NCI-H748 treated with DMSO at 0.1 percent for 48 hours (cell line): ENCODE measurements at regions not wholly inside any gene's neighbourhood (a gene's known extent, or its start where the extent isn't known, plus 50 kb on each side); places are given as distances from the start of the nearest gene placed in this dataset.

Experiments used
- DNase-seq: peaks from one replicate; lab custom pipeline; 2025; lab: John Stamatoyannopoulos, UW

DNA sequence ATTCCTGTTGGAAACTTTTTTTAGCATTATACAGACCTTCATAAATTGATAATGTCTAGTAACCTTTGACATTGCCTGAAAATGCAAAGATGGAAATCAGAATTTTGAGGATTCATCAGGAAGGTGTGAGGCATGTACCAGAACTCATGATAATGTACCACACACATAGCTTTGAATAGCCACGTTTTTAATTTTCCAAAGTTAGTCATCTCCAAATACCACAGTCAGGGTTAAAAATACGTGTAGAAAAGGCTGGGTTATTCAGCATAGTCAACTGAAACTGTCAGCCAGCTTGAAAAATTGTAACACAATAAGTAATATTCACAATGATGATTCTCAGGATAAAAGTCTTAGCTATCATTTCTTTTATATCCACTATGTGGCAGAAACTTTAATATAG is 102.0 kb upstream of the THRB start:
- DNase-seq, result no peak

DNA sequence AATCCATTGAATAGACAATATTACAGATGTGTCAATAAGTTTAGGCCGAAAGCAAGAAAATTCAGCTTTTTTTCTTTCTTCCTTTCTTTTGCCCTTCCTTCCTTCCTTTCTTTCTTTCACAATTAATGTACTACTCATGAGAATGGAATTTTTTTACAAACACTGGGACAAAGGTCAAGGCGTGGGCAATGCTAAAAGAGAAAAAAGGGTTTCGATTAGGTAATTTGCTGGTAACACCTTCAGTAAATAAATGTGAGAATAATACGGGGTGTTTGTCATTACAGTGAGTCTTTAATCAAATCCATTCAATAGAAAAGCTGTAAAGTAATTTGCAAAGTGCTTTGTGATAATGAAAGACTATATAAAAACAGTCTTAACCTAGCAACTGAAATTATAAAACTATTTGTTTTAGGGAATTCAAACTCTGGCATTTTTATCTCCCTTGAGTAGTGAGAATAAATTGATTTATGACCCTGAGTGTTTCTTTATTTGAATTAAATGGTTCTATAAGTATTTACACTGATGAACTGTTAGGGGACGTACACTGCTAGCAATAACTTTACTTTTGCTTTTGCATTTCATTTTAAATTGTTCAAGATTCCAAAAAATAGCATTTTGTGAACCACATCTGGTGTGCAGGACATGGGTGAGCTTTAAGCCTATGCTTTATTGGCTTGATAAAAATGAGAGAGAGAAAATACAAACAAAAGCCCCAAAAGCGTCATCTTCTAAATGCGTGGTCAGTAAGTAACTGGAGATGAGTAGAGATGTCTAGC is 104.2 kb upstream of the THRB start:
- peak; percentile 71 for DNase-seq

DNA sequence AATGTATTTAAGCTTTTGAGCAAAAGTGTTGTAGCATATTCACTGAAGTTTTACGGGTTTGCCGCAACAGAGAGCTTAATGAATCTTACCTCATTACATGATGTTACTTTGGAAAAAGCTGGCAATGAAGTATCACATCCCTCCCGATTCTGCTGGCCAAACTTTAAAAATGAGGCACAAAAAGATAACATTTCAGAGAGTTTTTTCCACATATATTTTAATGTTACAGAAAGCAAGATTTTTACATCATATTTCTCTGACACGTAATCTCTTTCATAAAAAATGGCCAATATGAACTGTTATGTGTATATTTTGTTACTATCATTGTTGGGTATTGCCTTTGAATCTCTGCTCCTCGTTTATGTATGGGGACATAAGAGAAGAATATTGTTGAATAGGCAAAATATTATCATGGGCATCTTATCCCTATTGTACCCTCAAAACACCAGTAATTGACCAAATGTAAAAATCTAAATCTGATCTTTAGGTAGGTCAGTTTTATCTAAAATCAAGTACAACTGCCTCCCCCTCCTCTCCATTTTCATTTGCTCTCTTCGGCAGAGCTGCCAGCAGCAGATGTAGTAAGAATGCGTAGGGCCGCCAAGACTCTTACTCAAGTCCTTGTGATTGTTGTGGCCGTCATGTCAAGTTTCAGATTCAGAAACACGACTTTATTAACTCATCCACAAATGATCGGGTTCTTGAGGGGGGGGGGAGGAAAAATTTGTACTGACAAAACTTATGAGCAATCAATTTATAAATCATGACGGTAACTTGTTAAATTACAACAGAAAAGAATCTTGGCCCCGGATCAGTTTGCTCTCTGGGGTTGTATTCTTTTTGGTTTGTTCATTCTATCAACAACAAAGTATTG is 106.7 kb upstream of the THRB start:
- no peak for DNase-seq

DNA sequence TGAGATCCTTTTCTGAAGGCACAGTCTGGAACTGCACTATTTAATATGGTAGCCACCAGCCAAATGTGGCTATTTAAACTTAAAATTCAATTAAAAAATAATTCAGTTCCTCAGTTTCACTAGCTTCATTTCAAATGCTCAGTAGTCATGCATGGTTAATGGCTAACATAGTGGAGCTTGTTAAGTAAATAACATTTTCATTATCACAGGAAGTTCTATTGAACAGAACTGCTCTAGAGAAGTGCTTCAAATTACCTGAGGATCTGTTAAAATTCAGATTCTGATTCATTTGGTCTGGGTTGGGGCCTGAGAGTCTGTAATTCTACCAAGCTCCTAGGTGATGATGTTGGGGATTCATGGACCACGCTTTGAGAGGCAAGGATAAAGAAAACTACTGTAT is 109.6 kb upstream of the THRB start:
- DNase-seq, result no peak

DNA sequence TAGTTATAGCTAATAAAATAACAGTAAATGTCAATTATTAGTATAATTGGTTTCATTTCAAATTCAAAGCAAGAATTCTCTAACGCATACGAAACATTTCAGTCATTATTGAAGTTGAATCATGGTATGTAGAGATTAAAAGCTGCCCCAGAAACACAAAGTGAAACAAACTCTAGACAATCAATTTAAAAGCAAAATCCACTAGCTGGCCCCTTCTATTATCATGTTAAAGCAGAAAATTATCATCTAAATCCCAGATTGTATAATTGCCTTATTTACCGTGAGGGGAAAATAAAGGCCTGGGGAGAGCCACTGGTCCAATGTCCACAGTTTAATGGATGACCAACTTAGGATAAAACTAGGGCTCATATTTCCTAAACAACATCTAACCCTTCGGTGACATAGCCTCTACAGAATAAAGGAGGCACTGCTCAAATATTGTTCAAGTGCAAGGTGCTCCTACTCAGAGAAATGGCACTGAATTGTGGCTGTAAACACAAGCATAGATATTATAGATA is 110.9 kb upstream of the THRB start:
- peak; percentile 47 for DNase-seq

DNA sequence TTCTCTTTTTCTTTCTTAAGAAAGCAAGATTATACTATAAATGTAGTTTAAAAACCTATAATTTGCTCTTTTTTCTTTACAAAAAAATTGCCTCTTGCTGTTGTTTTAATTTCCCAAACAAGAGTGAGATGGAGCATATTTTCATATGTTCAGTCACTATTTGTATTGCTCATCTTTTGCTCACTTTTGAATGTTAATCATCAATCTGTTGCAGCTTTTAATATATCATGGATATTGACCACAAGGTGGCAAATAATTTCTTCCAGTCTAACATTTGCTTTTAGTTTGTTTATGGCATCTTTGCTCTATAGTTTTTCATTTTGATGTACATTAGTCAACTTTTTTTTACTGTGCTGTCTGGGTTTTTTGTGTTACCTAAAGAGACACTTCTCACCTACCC is 112.6 kb upstream of the THRB start:
- no peak for DNase-seq

DNA sequence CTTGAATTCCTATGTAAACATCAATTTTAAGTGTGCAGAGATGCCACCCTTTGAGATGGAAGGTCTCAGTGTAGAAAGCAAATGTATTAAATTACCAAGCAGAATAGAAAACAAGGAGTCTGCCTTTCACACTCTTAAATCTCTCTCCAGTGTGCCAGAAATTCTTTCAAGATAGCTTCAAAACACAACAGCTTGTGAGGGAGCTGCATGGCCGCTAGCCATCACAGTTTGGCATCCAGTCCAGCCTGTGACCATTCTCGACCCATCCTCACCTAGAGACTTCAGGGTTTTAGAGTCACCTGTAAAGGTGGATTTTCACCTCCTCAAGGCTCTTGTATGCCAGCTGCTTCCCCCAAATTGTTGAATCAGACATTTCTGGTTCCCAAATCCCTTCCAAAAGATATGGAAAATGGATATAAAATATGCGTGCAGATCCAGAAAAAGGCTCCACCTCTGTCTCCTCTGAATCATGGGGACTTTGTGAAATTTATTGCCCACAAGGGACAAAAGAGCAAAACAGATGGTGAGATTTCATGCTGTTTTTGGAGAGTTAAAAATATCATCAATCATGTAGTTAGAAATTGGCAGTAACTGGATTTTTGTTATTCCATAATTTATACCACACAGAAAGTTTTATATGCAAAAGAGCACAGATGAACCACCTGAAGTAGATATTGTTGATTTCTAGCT is 114.2 kb upstream of the THRB start:
- no peak for DNase-seq

DNA sequence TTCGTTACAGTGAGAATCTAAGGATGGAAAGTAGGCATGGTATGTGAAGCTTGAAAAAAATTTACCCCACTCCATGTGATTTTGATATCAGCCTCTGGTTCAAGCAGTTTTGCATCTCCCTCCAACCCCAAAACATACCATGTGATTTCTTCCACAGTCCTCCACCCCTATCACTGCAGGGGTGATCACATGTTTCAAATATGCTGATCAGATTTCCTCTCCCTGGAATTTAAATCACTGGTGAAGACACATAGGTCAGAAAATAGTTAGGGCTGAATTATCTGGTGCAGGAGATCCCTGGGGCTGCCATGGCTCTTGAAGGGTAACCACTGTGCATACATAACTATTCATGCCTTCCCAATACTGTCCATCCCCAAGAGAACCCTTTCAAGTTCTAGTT is 119.7 kb upstream of the THRB start:
- DNase-seq, result no peak

DNA sequence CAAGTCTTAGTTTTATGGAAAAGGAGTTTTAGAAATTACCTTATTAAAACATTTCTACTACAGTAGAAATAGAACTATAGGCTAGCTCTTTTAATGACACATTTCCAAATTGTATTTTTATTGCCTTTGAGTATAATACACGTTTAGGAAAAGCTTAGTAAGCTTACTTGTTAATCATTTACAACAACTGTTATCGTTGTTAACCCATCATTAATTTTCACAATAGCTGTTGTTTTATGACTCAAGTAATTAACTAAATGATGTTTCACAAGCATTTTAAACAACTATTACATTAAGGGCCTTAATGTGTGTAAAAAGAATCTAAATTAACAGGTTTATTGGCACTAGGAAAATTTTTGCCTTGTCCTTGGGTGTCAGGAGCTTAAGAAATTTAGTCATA is 120.5 kb upstream of the THRB start:
- DNase-seq, result no peak

DNA sequence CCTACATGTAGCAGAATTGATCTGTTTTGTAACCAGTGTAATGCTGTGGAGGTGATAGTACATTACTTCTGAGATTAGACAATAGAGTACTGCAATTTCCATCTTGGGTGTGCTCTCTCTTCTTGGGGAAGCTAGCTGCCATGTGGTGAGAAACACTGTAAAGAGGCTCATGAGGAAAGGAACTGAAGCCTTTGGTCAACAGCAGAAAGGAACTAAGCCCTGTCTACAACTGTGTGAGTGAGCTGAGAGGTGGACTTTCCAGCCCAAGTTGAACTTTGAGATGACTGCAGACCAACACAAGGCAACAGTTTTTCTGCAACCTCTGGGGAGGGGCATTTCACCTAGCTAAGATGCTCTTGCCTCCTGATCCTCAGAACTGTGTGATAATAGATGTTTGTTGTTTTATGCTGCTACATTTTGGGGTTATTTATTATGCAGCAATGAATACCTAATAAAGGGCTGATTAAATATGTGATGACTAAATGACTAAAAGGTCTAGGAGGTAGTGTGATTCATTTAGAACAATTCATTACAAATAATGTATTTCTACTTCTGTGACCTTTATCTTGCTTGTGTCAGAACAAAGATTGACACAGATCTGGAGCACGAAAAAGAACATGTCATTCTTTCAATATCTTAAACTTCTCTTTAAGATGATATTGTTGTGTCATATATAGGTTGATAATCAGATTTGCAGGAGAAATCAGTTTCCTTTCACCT is 121.6 kb upstream of the THRB start:
- no peak for DNase-seq

DNA sequence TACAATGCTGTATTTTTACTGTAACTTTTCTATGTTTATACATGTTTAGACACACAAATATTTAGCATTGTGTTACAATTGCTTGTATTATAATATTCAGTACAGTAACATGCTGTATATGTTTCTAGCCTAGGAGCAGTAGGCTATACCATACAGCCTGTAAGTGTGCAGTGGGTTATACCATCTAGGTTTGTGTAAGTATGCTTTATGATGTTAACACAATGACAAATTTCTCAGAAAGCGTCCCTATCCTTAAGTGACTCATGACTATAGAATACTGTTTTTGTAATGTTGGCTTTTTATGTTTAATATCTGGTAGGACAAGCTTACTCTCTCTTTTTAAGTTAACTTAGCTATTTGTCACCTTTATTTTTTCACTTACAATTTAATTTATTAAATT is 127.5 kb upstream of the THRB start:
- no peak for DNase-seq

DNA sequence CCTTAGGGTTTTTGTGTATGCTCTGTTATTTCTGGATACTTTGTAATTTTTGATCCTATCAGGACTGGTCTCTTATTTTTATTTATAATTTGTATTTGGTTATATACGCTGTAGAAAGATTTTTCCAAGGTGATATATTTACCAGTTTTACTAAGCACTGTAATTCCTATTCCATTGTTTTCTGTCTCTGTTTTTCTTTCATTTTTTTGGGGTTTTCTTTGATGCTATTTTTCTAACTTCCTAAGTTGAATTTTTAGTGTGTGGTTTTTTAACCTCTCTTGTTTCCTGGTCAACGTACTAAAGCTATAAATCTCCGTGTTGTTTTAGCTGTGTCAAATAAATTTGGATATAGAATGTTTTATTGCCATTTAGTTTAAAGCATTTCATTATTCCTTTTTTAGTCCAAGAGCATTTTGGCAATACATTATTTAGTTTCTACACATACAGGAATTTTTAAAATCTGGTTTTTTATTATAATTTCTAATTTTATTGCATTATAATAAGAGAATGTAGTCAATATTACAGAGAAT is 128.1 kb upstream of the THRB start:
- no peak for DNase-seq

DNA sequence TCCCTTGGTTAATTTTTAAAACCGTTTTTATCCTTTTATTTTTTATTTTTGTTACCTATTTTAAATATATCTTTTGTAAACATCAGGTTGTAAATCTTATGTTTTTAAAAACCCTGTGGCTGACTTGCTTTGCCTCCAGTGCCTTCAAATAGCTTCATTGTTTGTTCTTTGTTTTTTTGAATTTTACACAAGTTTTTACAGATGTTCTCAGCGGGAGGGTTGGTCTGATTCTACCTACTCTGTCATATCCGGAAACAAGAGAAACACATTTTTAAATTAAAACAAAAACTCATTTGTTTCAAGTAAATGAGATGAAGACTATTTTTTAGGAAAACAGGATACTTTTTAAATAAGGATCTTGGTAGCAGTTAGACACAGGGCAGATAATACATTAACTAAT is 129.0 kb upstream of the THRB start:
- no peak for DNase-seq

DNA sequence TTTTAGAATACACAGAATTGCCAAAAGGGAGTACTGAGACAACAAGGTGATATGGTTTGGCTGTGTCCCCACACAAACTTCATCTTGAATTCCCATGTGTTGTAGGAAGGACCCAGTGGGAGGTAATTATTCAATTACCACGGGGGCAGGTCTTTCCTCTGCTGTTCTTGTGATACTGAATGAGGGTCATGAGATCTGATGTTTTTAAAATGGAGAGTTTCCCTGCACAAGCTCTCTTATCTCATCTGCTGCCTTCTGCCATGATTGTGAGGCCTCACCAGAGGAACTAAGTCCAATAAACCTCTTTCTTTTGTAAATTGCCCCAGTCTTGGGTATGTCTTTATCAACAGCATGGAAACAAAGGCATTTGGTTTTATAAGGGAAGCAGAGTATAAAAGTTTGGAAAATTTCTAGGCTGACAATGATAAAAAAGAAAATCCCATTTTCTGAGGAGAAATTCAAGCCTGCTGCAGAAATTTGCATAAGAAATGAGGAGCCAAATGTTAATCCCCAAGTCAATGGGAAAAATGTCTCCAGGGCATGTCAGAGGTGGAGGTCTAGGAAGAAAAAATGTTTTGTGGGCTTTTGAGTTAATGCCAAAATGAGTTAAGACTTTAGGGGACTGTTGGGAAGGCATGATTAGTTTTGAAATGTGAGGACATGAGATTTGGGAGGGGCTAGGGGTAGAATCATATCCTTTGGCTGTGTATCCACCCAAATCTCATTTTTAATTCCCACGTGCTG is 130.5 kb upstream of the THRB start:
- no peak for DNase-seq

DNA sequence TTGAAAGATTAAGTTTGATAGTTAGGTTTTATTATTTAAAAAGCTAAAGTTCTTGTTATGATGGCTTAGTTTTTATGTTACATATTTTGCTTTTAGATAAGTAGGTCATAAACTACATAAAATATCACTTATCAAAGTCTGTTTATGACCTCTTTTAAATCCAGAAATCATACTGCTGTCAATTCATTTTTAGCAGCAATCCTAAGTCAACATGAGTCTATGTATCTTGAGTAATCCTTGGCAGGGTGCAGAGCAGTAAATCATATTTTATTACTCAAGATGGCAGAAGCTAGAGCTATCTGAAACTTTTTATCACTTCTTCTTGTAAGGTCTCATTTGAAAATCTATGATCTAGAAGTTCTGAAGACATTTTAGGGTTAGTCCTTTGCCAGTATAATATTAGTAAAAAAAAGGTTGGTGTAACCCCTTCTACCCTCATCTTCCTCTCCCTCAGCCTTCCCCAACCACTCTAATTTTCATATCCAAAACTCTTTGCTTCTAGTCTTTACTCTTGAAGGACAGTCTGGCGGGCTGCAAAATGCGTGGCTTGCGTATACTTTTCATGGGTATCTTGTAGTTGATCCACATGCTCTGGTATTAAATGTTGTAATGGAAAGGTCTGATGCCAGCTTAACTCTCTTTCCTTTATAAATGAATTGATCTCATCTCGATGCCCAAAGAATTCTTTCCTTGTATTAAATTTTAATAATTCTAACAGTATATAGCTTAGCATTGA is 134.0 kb upstream of the THRB start:
- no peak for DNase-seq

DNA sequence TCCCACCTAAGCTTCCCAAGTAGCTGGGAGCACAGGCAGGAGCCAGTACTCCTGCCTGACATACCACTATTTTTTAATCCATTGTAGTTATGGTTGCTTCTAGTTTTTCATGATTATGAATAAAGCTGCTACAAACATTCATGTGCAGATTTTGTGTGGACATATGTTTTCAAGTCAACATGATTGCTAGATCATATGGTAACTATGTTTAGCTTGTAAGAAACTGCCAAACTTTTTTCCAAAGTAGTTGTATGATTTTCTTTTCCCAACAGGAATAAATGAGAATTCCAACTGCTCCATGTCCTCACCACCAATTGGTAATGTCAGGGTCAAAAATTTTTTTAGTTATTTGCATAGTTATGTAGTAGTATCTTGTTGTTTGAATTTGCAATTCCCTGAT is 136.8 kb upstream of the THRB start:
- no peak for DNase-seq

DNA sequence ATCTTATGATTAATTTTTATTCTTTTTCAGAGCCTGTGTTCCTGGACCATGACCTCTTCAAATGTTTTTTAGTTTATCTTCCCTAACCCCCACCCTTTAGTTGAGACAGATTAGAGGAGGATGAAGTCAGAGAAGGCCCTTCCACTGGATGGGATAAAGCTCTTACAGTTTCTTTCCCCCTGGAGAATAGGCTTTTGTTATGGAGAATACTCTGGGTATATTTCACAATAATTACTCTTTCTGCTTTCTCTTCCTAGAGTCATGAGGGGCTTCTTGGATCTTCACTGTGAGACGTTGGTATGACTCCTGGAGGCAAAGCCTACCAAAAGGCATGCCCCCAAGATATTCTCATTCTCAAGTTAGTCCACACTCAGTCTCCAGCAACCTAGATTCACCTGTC is 144.4 kb upstream of the THRB start:
- DNase-seq, result no peak

DNA sequence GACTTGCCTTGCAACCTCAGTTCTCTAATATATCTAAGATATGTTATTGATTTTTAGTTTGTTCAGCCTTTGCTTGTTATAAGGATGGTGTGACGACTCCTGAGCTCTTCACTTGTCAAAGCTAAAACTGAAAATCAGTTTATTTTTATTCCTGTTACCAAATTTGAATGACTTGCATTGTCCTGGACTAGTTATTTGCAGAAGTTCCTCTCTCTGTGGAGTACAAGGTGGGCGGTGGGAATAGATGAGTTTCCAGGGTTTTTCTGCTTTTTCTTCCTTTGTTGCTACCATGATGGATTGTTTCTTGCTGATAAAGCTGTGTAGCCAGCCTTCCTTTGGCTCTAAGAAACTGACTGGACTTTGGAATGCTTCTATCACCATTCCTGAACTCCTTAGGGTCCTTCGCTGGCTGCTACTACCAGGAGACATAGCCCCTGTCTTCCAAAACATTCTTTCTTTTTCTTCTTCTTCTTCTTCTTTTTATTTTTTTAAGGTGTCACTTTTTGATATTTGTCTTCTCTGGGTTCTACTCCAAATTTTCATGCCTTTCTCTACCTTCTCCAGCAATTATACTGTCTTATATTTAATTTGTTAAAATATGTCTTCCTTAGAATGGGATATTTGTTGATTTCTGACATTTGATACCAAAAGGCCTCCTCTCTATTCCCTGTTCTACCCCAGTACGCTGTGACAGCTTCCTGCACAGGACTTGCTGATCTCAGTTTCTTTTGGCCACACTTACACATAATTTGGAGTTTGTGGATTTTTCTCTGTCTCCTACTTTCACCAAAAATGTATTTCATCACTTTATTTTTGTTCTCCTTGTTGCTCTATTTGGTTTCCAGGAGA is 145.1 kb upstream of the THRB start:
- DNase-seq, result no peak

DNA sequence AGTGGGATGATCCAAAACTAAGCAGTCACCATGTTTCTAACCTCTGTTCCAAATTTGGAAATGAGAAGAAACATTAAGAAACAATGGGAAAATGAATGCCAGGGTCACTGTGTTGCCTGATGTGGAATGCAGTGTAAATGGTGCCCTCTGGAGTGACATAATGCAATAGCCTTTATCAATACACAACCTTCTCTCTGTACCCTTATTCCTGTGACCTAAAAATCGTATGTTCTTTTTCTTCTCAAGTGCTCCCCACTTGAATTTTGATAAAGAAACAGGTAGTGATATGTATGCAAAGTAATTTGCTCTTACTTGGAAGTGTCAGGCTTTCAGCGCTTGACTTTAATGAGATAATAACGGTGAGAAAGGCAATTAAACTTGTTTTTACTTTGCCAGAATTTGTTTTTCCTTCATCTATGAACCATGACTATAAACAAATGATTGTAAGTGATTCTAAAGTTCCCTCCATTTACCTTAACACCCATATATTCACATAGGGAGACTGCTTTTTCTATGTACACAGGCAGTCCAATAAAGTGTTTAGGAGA is 145.8 kb upstream of the THRB start:
- DNase-seq, result peak; percentile 18
